Caco-2 (cell line): ENCODE measurements at regions not wholly inside any gene's neighbourhood (a gene's known extent, or its start where the extent isn't known, plus 50 kb on each side); places are given as distances from the start of the nearest gene placed in this dataset.

Source experiments
- BruUV-seq: library from RNA; stranded (reverse); fragments of 400-500 nt; replicated peaks from 2 replicates; lab custom pipeline; 2021; lab: Mats Ljungman, UMichigan
- CTCF ChIA-PET: fragments of 300-600 bp; sonication (Branson Sonifier 250); formaldehyde crosslinking; loops from one replicate; lab custom pipeline; 2022; ENCODE audit warnings: antibody characterized with exemption; lab: Charles Lee
- POLR2A ChIA-PET: fragments of 300-600 bp; sonication (Branson Sonifier 250); formaldehyde crosslinking; loops from one replicate; lab custom pipeline; 2022; ENCODE audit warnings: antibody characterized with exemption; lab: Charles Lee
- DNase-seq, 2 experiments: peaks; one replicate each; pipeline versions ENCODE4 v3.0.0 to v3.0.0-alpha.2; 2020 to 2022
- H3K27me3 ChIP-seq: replicated peaks from 2 replicates; pipeline ENCODE4 v1.6.0; 2011; ENCODE audit warnings: low read length; ENCODE audit not compliant: control insufficient read depth, insufficient read depth
- H3K36me3 ChIP-seq: 2 replicates; pipeline ENCODE4 v1.5.1; 2011; ENCODE audit warnings: low read length; ENCODE audit not compliant: control insufficient read depth, insufficient read depth
- H3K4me1 ChIP-seq: fragments of 250-450 bp; sonication (Bioruptor Pico); 2 replicates; pipeline ENCODE4 v1.5.1; 2020; ENCODE audit warnings: mild to moderate bottlenecking
- H3K4me3 ChIP-seq: 2 replicates; pipeline ENCODE4 v1.5.1; 2011; ENCODE audit warnings: low read depth, mild to moderate bottlenecking, control low read depth, low read length
- H3K9me3 ChIP-seq: fragments of 250-450 bp; sonication (Bioruptor Pico); 2 replicates; pipeline ENCODE4 v1.5.1; 2020; ENCODE audit warnings: mild to moderate bottlenecking, moderate library complexity
- H3K27ac Mint-ChIP-seq: one replicate; pipeline ENCODE4 v1.8.0; 2022; ENCODE audit warnings: mixed read lengths; ENCODE audit not compliant: unreplicated experiment
- H3K27me3 Mint-ChIP-seq: one replicate; pipeline ENCODE4 v1.8.0; 2022; ENCODE audit warnings: mixed read lengths; ENCODE audit not compliant: insufficient read depth, unreplicated experiment
- H3K36me3 Mint-ChIP-seq: one replicate; pipeline ENCODE4 v1.8.0; 2022; ENCODE audit warnings: mild to moderate bottlenecking, mixed read lengths; ENCODE audit not compliant: insufficient read depth, unreplicated experiment
- H3K4me1 Mint-ChIP-seq: one replicate; pipeline ENCODE4 v1.8.0; 2022; ENCODE audit warnings: low read depth, mixed read lengths; ENCODE audit not compliant: unreplicated experiment
- H3K4me3 Mint-ChIP-seq: one replicate; pipeline ENCODE4 v1.8.0; 2022; ENCODE audit warnings: mild to moderate bottlenecking, moderate library complexity, mixed read lengths; ENCODE audit not compliant: unreplicated experiment
- H3K9me3 Mint-ChIP-seq: one replicate; pipeline ENCODE4 v1.8.0; 2022; ENCODE audit warnings: mixed read lengths; ENCODE audit not compliant: unreplicated experiment
- CTCF ChIP-seq, 2 experiments: fragments of 200-600 bp in 1 of 2; IDR thresholded peaks; 1 replicate in 1 of 2; 2 replicates in 1 of 2; pipeline versions ENCODE4 v1.5.1 to v1.8.0; 2011 to 2022; ENCODE audit warnings: antibody characterized with exemption in 1 of 2, control low read depth in 1 of 2, inconsistent platforms in 1 of 2, low read depth in 1 of 2, low read length in 1 of 2, mild to moderate bottlenecking in 1 of 2, moderate library complexity in 1 of 2; ENCODE audit not compliant: insufficient read depth in 1 of 2, severe bottlenecking in 1 of 2, unreplicated experiment in 1 of 2
- intact Hi-C: fragments of 100-400 bp; cut with micrococcal nuclease; formaldehyde crosslinking; loops from one replicate; pipeline ENCODE4 v1.10.0; 2022; ENCODE audit not compliant: unreplicated experiment

- no peaks in the 10 kb centered on the region for H3K36me3 ChIP-seq
- Mint-ChIP-seq H3K4me1 (no peaks in the 10 kb centered on the region), H3K27me3 (peaks cover 20% of the 10 kb centered on the region), H3K27ac (no peak overlapping the region), H3K4me3 (no peak overlapping the region), H3K9me3 (no peaks in the 10 kb centered on the region), H3K36me3 (no peaks in the 10 kb centered on the region)
- H3K4me3 ChIP-seq, result no peak overlapping the region
- intact Hi-C loops, result no loop called here
- no peak for DNase-seq
- BruUV-seq, result no TSS peak
- TF ChIP-seq CTCF (IDR thresholded peaks at IDR 0.05; ENCODE audit: insufficient read depth in 1 of 2, low read depth in 1 of 2, low read length in 1 of 2, severe bottlenecking in 1 of 2, unreplicated experiment in 1 of 2), result no peak
- POLR2A ChIA-PET, result no interaction called here
- H3K27me3 ChIP-seq, result peaks cover 3% of the 10 kb centered on the region; the same call in 1 of the 2 replicates
- CTCF ChIA-PET, result no interaction called here
- H3K9me3 ChIP-seq, result no peaks in the 10 kb centered on the region
- no peaks in the 10 kb centered on the region for H3K4me1 ChIP-seq
These were observed 220.7 kb upstream of the NRSN1 start for GRCh38 chr6:23905133-23905815.

GRCh38 chr6:23910420-23910819 is 215.6 kb upstream of the NRSN1 start:
- intact Hi-C loops, result no loop called here
- H3K36me3 Mint-ChIP-seq, result no peaks in the 10 kb centered on the region
- peaks cover 3% of the 10 kb centered on the region for H3K27me3 Mint-ChIP-seq
- TF ChIP-seq CTCF (IDR thresholded peaks at IDR 0.05; ENCODE audit: insufficient read depth in 1 of 2, low read depth in 1 of 2, low read length in 1 of 2, severe bottlenecking in 1 of 2, unreplicated experiment in 1 of 2), result no peak
- Histone ChIP-seq H3K9me3 (no peaks in the 10 kb centered on the region), H3K27me3 (no peaks in the 10 kb centered on the region), H3K4me3 (no peak overlapping the region), H3K36me3 (no peaks in the 10 kb centered on the region), H3K4me1 (no peaks in the 10 kb centered on the region)
- ChIA-PET POLR2A (interaction anchor here (0.6 to 0.7 kb wide), 2 partner anchors 66 to 1435 kb away, joined by 3 to 7 read pairs; no protein-coding TSS in a partner anchor), CTCF (no interaction called here)
- H3K27ac Mint-ChIP-seq, result no peak overlapping the region
- no TSS peak for BruUV-seq
- H3K9me3 Mint-ChIP-seq, result no peaks in the 10 kb centered on the region
- no peak for DNase-seq
- no peaks in the 10 kb centered on the region for H3K4me1 Mint-ChIP-seq
- H3K4me3 Mint-ChIP-seq, result no peak overlapping the region

DNA sequence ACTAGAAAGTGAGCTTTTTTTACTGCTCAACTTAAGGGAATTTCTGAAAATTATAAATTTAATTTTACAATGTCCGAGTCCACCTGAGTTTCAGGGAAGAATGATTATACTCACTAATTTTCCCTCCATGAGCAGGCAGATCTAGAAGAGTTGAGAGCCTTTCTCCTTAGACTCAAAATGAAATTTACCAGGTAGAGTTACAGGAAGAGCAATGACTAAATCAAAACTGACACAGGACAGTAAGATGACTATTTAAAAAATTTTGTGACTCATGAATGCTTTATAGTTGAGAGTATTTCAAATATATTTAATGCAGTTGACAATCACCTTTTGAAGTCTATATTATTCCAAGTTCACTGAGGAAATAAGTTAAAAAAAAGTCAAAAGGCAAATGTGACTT is 198.1 kb upstream of the NRSN1 start:
- TF ChIP-seq CTCF (IDR thresholded peaks at IDR 0.05; ENCODE audit: insufficient read depth in 1 of 2, low read depth in 1 of 2, low read length in 1 of 2, severe bottlenecking in 1 of 2, unreplicated experiment in 1 of 2), result no peak
- Histone ChIP-seq H3K4me3 (no peak overlapping the region), H3K27me3 (no peaks in the 10 kb centered on the region), H3K36me3 (no peaks in the 10 kb centered on the region), H3K4me1 (no peaks in the 10 kb centered on the region), H3K9me3 (no peaks in the 10 kb centered on the region)
- H3K27ac Mint-ChIP-seq, result no peak overlapping the region
- H3K36me3 Mint-ChIP-seq, result no peaks in the 10 kb centered on the region
- H3K27me3 Mint-ChIP-seq, result peaks cover 9% of the 10 kb centered on the region
- H3K4me3 Mint-ChIP-seq, result no peak overlapping the region
- ChIA-PET CTCF (no interaction called here), POLR2A (no interaction called here)
- H3K4me1 Mint-ChIP-seq, result no peaks in the 10 kb centered on the region
- intact Hi-C loops, result no loop called here
- no TSS peak for BruUV-seq
- no peaks in the 10 kb centered on the region for H3K9me3 Mint-ChIP-seq
- no peak for DNase-seq
